ENCODE measurements at regions not wholly inside any gene's neighbourhood (a gene's known extent, or its start where the extent isn't known, plus 50 kb on each side); places are given as distances from the start of the nearest gene placed in this dataset.

DNA sequence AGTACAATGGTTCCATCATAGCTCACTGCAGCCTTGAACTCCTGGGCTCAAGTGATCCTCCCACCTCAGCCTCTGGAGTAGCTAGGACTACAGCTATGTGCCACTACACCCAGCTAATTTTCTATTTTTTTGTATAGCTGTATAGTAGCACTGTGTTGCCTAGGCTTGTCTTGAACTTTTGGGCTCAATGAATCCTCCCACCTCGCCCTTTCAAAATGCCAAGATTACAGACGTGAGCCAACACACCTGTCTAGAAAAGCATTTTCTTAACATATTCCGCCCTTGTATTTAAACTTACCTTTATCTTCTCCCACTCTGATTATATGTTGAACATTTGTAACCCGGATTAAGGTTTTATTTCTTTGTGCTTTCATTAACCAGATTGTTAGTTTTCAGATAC is 750.7 kb upstream of the GCFC2 start:
- TF ChIP-seq CTCF (IDR thresholded peaks at IDR 0.05), result no peak
- TF ChIP-seq, protein P1, sequence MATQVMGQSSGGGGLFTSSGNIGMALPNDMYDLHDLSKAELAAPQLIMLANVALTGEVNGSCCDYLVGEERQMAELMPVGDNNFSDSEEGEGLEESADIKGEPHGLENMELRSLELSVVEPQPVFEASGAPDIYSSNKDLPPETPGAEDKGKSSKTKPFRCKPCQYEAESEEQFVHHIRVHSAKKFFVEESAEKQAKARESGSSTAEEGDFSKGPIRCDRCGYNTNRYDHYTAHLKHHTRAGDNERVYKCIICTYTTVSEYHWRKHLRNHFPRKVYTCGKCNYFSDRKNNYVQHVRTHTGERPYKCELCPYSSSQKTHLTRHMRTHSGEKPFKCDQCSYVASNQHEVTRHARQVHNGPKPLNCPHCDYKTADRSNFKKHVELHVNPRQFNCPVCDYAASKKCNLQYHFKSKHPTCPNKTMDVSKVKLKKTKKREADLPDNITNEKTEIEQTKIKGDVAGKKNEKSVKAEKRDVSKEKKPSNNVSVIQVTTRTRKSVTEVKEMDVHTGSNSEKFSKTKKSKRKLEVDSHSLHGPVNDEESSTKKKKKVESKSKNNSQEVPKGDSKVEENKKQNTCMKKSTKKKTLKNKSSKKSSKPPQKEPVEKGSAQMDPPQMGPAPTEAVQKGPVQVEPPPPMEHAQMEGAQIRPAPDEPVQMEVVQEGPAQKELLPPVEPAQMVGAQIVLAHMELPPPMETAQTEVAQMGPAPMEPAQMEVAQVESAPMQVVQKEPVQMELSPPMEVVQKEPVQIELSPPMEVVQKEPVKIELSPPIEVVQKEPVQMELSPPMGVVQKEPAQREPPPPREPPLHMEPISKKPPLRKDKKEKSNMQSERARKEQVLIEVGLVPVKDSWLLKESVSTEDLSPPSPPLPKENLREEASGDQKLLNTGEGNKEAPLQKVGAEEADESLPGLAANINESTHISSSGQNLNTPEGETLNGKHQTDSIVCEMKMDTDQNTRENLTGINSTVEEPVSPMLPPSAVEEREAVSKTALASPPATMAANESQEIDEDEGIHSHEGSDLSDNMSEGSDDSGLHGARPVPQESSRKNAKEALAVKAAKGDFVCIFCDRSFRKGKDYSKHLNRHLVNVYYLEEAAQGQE (IDR thresholded peaks at IDR 0.05; ENCODE audit: insufficient read depth in 1 of 2, low read depth in 2 of 2, low read length in 1 of 2), result no peak

All from Panc1 (cell line).